ENCODE measurements at regions not wholly inside any gene's neighbourhood (a gene's known extent, or its start where the extent isn't known, plus 50 kb on each side); places are given as distances from the start of the nearest gene placed in this dataset.
"Not testable (repeated sequence)": the region's sequence is repeated elsewhere in the genome, so short reads cannot be mapped to it uniquely, and the experiment has no call there.

DNA sequence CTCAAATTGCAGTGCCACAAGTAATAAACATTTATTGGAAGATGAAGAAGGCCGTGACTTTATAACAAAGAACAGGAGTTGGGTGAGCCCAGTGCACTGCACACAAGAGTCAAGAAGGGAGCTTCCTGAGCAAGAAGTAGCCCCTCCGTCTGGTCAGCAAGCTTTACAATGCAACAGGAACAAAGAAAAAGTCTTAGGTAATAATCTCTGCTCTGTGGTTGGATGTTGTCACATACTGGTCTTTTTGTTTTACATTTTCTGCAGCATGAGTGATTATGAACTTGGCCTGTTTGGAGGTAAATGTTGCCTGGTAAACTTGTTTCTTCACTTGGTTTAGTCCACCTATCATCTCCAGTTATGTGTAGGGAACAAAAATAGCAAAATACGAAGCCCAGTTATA, 157.2 kb downstream of the KDM5D start:
- intact Hi-C loops (cut with DNase I; ENCODE audit: low total_unique reads) = no loop called here
- H3K4me3 ChIP-seq = no peak overlapping the region
- no peaks in the 10 kb centered on the region for H3K4me1 ChIP-seq
- no peaks in the 10 kb centered on the region for H3K36me3 ChIP-seq
- H3K27ac ChIP-seq = no peak overlapping the region
- no peaks in the 10 kb centered on the region for H3K27me3 ChIP-seq
- TF ChIP-seq, protein P1, sequence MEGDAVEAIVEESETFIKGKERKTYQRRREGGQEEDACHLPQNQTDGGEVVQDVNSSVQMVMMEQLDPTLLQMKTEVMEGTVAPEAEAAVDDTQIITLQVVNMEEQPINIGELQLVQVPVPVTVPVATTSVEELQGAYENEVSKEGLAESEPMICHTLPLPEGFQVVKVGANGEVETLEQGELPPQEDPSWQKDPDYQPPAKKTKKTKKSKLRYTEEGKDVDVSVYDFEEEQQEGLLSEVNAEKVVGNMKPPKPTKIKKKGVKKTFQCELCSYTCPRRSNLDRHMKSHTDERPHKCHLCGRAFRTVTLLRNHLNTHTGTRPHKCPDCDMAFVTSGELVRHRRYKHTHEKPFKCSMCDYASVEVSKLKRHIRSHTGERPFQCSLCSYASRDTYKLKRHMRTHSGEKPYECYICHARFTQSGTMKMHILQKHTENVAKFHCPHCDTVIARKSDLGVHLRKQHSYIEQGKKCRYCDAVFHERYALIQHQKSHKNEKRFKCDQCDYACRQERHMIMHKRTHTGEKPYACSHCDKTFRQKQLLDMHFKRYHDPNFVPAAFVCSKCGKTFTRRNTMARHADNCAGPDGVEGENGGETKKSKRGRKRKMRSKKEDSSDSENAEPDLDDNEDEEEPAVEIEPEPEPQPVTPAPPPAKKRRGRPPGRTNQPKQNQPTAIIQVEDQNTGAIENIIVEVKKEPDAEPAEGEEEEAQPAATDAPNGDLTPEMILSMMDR (IDR thresholded peaks at IDR 0.05) = no peak
- TF ChIP-seq POLR2AphosphoS5 (IDR thresholded peaks at IDR 0.05) (no peak), POLR2A (IDR thresholded peaks at IDR 0.05) (no peak)
- no peak for DNase-seq (ENCODE audit: low spot score in 2 of 2)
- H3K9me3 ChIP-seq = no peaks in the 10 kb centered on the region

DNA sequence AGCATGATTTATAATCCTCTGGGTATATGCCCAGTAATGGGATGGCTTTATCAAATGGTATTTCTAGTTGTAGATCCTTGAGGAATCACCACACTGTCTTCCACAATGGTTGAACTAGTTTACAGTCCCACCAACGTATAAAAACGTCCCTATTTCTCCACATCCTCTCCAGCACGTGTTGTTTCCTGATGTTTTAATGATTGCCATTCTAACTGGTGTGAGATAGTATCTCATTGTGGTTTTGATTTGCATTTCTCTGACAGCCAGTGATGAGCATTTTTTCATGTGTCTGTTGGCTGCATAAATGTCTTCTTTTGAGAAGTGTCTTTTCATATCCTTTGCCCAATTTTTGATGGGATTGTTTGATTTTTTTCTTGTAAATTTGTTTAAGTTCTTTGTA, 163.5 kb downstream of the KDM5D start:
- intact Hi-C loops (cut with DNase I; ENCODE audit: low total_unique reads); H3K4me3 ChIP-seq; H3K27ac ChIP-seq; H3K27me3 ChIP-seq; DNase-seq (ENCODE audit: low spot score in 2 of 2); H3K36me3 ChIP-seq; H3K4me1 ChIP-seq; H3K9me3 ChIP-seq: not testable (repeated sequence)

DNA sequence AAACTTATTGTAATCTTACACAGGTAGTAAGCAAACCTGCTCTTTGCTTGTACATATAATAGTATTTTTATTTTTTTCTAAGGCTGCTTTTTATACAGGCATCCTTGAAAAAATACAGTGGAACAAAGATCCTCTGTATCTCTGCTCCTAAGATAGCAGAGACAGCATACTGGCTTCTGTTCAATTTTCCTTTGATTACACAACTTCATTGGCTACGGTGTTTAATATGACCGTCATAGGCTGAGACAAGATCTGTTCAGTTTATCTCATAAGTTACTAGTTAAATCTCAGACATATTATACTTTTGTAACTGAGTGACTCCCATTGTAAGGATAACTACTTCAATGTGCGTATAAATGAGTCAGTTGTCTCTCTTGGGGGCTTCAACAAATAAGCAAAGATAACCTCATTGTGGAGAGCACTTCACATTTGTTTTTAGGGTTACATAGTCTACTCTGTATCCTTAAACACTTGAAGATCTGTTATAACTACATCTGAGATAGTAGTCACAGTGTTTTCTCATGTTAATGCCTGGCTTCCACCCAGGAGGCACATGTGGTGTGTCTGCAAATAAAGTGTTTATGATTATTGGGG, 166.1 kb downstream of the KDM5D start:
- intact Hi-C loops (cut with DNase I; ENCODE audit: low total_unique reads) = no loop called here

DNA sequence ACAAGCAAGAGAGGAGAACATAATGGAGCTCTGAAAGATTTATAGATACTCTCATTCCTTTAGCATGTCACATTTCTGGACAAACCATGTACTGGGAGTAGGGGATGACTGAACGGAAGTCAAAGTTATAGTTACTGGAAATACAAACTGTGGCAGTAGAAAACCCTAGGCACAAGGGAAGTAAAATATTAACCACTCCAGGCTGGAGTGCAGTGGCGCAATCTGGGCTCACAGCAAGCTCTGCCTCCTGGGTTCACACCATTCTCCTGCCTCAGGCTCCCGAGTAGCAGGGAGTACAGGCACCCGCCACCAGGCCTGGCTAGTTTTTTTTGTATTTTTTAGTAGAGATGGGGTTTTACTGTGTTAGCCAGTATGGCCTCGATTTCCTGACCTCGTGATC, 167.3 kb downstream of the KDM5D start:
- no peaks in the 10 kb centered on the region for H3K4me1 ChIP-seq
- no peaks in the 10 kb centered on the region for H3K9me3 ChIP-seq
- no peaks in the 10 kb centered on the region for H3K36me3 ChIP-seq
- H3K4me3 ChIP-seq = no peak overlapping the region
- DNase-seq (ENCODE audit: low spot score in 2 of 2) = no peak
- intact Hi-C loops (cut with DNase I; ENCODE audit: low total_unique reads) = no loop called here
- no peaks in the 10 kb centered on the region for H3K27me3 ChIP-seq
- TF ChIP-seq, protein P1 (IDR thresholded peaks at IDR 0.05) = no peak
- TF ChIP-seq POLR2A (IDR thresholded peaks at IDR 0.05) (no peak), POLR2AphosphoS5 (IDR thresholded peaks at IDR 0.05) (no peak)
- no peak overlapping the region for H3K27ac ChIP-seq

More for the DNA sequence above, 166.1 kb downstream of the KDM5D start:
- no peaks in the 10 kb centered on the region for H3K4me1 ChIP-seq
- H3K4me3 ChIP-seq = no peak overlapping the region
- DNase-seq (ENCODE audit: low spot score in 2 of 2) = no peak
- H3K27ac ChIP-seq = no peak overlapping the region
- H3K27me3 ChIP-seq = no peaks in the 10 kb centered on the region
- TF ChIP-seq POLR2A (IDR thresholded peaks at IDR 0.05) = no peak
- TF ChIP-seq, protein P1 (IDR thresholded peaks at IDR 0.05) = no peak
- no peak for TF ChIP-seq POLR2AphosphoS5 (IDR thresholded peaks at IDR 0.05)
- no peaks in the 10 kb centered on the region for H3K36me3 ChIP-seq
- no peaks in the 10 kb centered on the region for H3K9me3 ChIP-seq

DNA sequence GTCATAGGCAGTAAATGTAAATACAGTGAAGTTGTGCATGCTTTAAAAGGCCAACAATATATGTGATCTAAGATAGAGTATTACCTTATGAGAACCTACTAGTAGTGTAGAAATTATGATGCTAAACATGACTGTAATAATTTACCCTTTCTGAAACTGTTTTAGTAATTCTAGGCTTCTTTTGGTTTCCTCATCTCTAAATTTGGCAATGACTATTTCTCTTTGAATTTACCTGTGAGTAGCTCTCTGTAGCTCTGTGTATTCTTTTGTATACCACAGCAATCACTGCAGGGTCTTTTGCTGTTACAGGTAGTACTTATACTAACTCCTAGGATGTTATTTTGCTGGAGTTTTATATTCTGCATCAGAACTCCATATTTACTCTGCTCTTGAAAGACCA, 169.6 kb downstream of the KDM5D start:
- Histone ChIP-seq H3K4me3 (no peak overlapping the region), H3K36me3 (no peaks in the 10 kb centered on the region), H3K27me3 (no peaks in the 10 kb centered on the region), H3K9me3 (no peaks in the 10 kb centered on the region), H3K27ac (no peak overlapping the region), H3K4me1 (no peaks in the 10 kb centered on the region)
- intact Hi-C loops (cut with DNase I; ENCODE audit: low total_unique reads) = no loop called here
- DNase-seq (ENCODE audit: low spot score in 2 of 2) = no peak
- TF ChIP-seq, protein P1 (IDR thresholded peaks at IDR 0.05) = no peak
- no peak for TF ChIP-seq POLR2A (IDR thresholded peaks at IDR 0.05)
- no peak for TF ChIP-seq POLR2AphosphoS5 (IDR thresholded peaks at IDR 0.05)

DNA sequence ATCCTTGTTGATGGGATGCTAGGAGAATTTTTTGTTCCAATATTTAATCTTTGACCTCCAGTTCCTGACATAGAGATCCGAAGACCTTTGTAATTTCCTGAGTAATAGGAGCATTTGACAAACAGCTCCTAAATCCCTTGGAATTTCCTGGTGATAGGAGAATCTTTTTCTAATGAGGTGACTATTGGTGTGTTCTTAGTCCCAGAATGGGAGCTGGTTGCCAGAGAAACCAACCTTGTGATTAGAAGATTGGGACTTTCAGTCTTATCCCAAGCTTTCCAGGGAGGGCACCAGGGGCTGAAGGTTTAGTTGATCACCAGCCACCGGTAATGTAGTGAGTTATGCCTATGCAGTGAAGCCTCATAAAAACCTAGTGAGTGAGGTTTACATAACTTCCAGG, 170.9 kb downstream of the KDM5D start:
- TF ChIP-seq POLR2A (IDR thresholded peaks at IDR 0.05) (no peak), POLR2AphosphoS5 (IDR thresholded peaks at IDR 0.05) (no peak)
- TF ChIP-seq, protein P1 (IDR thresholded peaks at IDR 0.05) = no peak
- H3K4me3 ChIP-seq = no peak overlapping the region

More for the DNA sequence above, 170.9 kb downstream of the KDM5D start:
- no peaks in the 10 kb centered on the region for H3K4me1 ChIP-seq
- DNase-seq (ENCODE audit: low spot score in 2 of 2) = no peak
- intact Hi-C loops (cut with DNase I; ENCODE audit: low total_unique reads) = no loop called here
- no peak overlapping the region for H3K27ac ChIP-seq
- no peaks in the 10 kb centered on the region for H3K9me3 ChIP-seq
- no peaks in the 10 kb centered on the region for H3K36me3 ChIP-seq
- no peaks in the 10 kb centered on the region for H3K27me3 ChIP-seq
